ENCODE measurements at regions not wholly inside any gene's neighbourhood (a gene's known extent, or its start where the extent isn't known, plus 50 kb on each side); places are given as distances from the start of the nearest gene placed in this dataset.
"Not testable (repeated sequence)": the region's sequence is repeated elsewhere in the genome, so short reads cannot be mapped to it uniquely, and the experiment has no call there.

GRCh38 chr10:133020193-133020817 is 67.4 kb upstream of the ADGRA1 start:
- DNase-seq (ENCODE audit: low read depth), result no peak

- no peak for DNase-seq (ENCODE audit: low read depth)
These were observed 68.1 kb upstream of the ADGRA1 start for GRCh38 chr10:133019651-133020050.

- DNase-seq (ENCODE audit: low read depth), result no peak
These were observed 68.5 kb upstream of the ADGRA1 start for GRCh38 chr10:133019191-133019590.

GRCh38 chr10:133018491-133018890 is 69.2 kb upstream of the ADGRA1 start:
- DNase-seq (ENCODE audit: low read depth), result no peak

- no peak for DNase-seq (ENCODE audit: low read depth)
These were observed 70.5 kb upstream of the ADGRA1 start for GRCh38 chr10:133017203-133017601.

GRCh38 chr10:133016493-133017202 is 71.1 kb upstream of the ADGRA1 start:
- no peak for DNase-seq (ENCODE audit: low read depth)

- no peak for DNase-seq (ENCODE audit: low read depth)
These were observed 71.8 kb upstream of the ADGRA1 start for GRCh38 chr10:133015816-133016462.

GRCh38 chr10:133015321-133015720 is 72.4 kb upstream of the ADGRA1 start:
- DNase-seq (ENCODE audit: low read depth), result no peak

GRCh38 chr10:133014416-133015210 is 72.2 kb upstream of the CFAP46 start:
- no peak for DNase-seq (ENCODE audit: low read depth)

- no peak for DNase-seq (ENCODE audit: low read depth)
These were observed 71.1 kb upstream of the CFAP46 start for GRCh38 chr10:133013463-133013862.

GRCh38 chr10:133012573-133013359 is 70.4 kb upstream of the CFAP46 start:
- no peak for DNase-seq (ENCODE audit: low read depth)

GRCh38 chr10:133011882-133012281 is 69.5 kb upstream of the CFAP46 start:
- DNase-seq (ENCODE audit: low read depth), result no peak

GRCh38 chr10:133011393-133011792 is 69.0 kb upstream of the CFAP46 start:
- not testable (repeated sequence) for DNase-seq (ENCODE audit: low read depth)

GRCh38 chr10:133010843-133011179 is 68.4 kb upstream of the CFAP46 start:
- not testable (repeated sequence) for DNase-seq (ENCODE audit: low read depth)

GRCh38 chr10:133010095-133010842 is 67.9 kb upstream of the CFAP46 start:
- no peak for DNase-seq (ENCODE audit: low read depth)

GRCh38 chr10:133009218-133009950 is 67.0 kb upstream of the CFAP46 start:
- no peak for DNase-seq (ENCODE audit: low read depth)

- DNase-seq (ENCODE audit: low read depth), result no peak
These were observed 66.4 kb upstream of the CFAP46 start for GRCh38 chr10:133008736-133009135.

- no peak for DNase-seq (ENCODE audit: low read depth)
These were observed 65.8 kb upstream of the CFAP46 start for GRCh38 chr10:133008196-133008595.

GRCh38 chr10:133007360-133007858 is 65.0 kb upstream of the CFAP46 start:
- no peak for DNase-seq (ENCODE audit: low read depth)

GRCh38 chr10:133006806-133007205 is 64.4 kb upstream of the CFAP46 start:
- no peak for DNase-seq (ENCODE audit: low read depth)
